ENCODE measurements at regions not wholly inside any gene's neighbourhood (a gene's known extent, or its start where the extent isn't known, plus 50 kb on each side); places are given as distances from the start of the nearest gene placed in this dataset.
"Not testable (repeated sequence)": the region's sequence is repeated elsewhere in the genome, so short reads cannot be mapped to it uniquely, and the experiment has no call there.

GRCh38 chr12:33825986-33826602 is 196.2 kb upstream of the ALG10 start:
- no peak for TF ChIP-seq CTCF (IDR thresholded peaks at IDR 0.05; ENCODE audit: low read depth, low read length)
- no peak overlapping the region for H3K4me3 ChIP-seq (replicated peaks in 1 of 2; ENCODE audit: low read depth in 2 of 2, low read length in 2 of 2)
- no peak for DNase-seq (ENCODE audit: low read depth in 2 of 2)

- TF ChIP-seq CTCF (IDR thresholded peaks at IDR 0.05; ENCODE audit: low read depth, low read length): no peak
- H3K4me3 ChIP-seq (replicated peaks in 1 of 2; ENCODE audit: low read depth in 2 of 2, low read length in 2 of 2): no peak overlapping the region
- DNase-seq (ENCODE audit: low read depth in 2 of 2): no peak
Measured at GRCh38 chr12:33828326-33828725, 194.0 kb upstream of the ALG10 start.

GRCh38 chr12:33830070-33830469 is 192.2 kb upstream of the ALG10 start:
- no peak for DNase-seq (ENCODE audit: low read depth in 2 of 2)
- H3K4me3 ChIP-seq (replicated peaks in 1 of 2; ENCODE audit: low read depth in 2 of 2, low read length in 2 of 2): no peak overlapping the region
- no peak for TF ChIP-seq CTCF (IDR thresholded peaks at IDR 0.05; ENCODE audit: low read depth, low read length)

- TF ChIP-seq CTCF (IDR thresholded peaks at IDR 0.05; ENCODE audit: low read depth, low read length): no peak
- H3K4me3 ChIP-seq (replicated peaks in 1 of 2; ENCODE audit: low read depth in 2 of 2, low read length in 2 of 2): no peak overlapping the region
- no peak for DNase-seq (ENCODE audit: low read depth in 2 of 2)
Measured at GRCh38 chr12:33832900-33833299, 189.4 kb upstream of the ALG10 start.

- no peak for DNase-seq (ENCODE audit: low read depth in 2 of 2)
- no peak for TF ChIP-seq CTCF (IDR thresholded peaks at IDR 0.05; ENCODE audit: low read depth, low read length)
- no peak overlapping the region for H3K4me3 ChIP-seq (replicated peaks in 1 of 2; ENCODE audit: low read depth in 2 of 2, low read length in 2 of 2)
Measured at GRCh38 chr12:33834672-33835071, 187.6 kb upstream of the ALG10 start.

GRCh38 chr12:33876618-33877017 is 145.7 kb upstream of the ALG10 start:
- TF ChIP-seq CTCF (IDR thresholded peaks at IDR 0.05; ENCODE audit: low read depth, low read length): no peak

GRCh38 chr12:33892425-33892824 is 129.9 kb upstream of the ALG10 start:
- H3K4me3 ChIP-seq (replicated peaks in 1 of 2; ENCODE audit: low read depth in 2 of 2, low read length in 2 of 2): no peak overlapping the region
- DNase-seq (ENCODE audit: low read depth in 2 of 2): no peak
- no peak for TF ChIP-seq CTCF (IDR thresholded peaks at IDR 0.05; ENCODE audit: low read depth, low read length)

More at GRCh38 chr12:33876618-33877017, 145.7 kb upstream of the ALG10 start:
- H3K4me3 ChIP-seq (replicated peaks in 1 of 2; ENCODE audit: low read depth in 2 of 2, low read length in 2 of 2): no peak overlapping the region
- DNase-seq (ENCODE audit: low read depth in 2 of 2): no peak

- not testable (repeated sequence) for DNase-seq (ENCODE audit: low read depth in 2 of 2); H3K4me3 ChIP-seq (replicated peaks in 1 of 2; ENCODE audit: low read depth in 2 of 2, low read length in 2 of 2)
Measured at GRCh38 chr12:33920460-33920859, 101.8 kb upstream of the ALG10 start.

All from cardiac fibroblast (primary cell).